ENCODE measurements at regions not wholly inside any gene's neighbourhood (a gene's known extent, or its start where the extent isn't known, plus 50 kb on each side); places are given as distances from the start of the nearest gene placed in this dataset.

- H2BK120ac ChIP-seq (ENCODE audit: low read depth, low read length), result no peak overlapping the region
- H3K18ac ChIP-seq (ENCODE audit: low read length), result no peak overlapping the region
- H3K79me2 ChIP-seq (ENCODE audit: control insufficient read depth, insufficient read depth, low read length), result no peaks in the 10 kb centered on the region
- no peak overlapping the region for H4K8ac ChIP-seq (ENCODE audit: low read depth, low read length)
- no peak overlapping the region for H3K56ac ChIP-seq (ENCODE audit: low read length)
- H3K4me2 ChIP-seq (ENCODE audit: low read length), result no peak overlapping the region
- no CpG with 5 or more reads among the region's 12 CpGs for WGBS (ENCODE audit: extremely low coverage, insufficient coverage, low lambda C conversion rate)
- H3K23ac ChIP-seq (ENCODE audit: low read length), result no peak overlapping the region
- H3K9ac ChIP-seq (ENCODE audit: low read length), result no peak overlapping the region
- H3K4ac ChIP-seq (ENCODE audit: low read depth, low read length), result no peak overlapping the region
- no peaks in the 10 kb centered on the region for H3K79me1 ChIP-seq (ENCODE audit: low read length)
- H3K4me1 ChIP-seq (ENCODE audit: control insufficient read depth, low read depth, low read length), result no peaks in the 10 kb centered on the region
- peak overlapping the region; percentile 18 for H2AK5ac ChIP-seq (ENCODE audit: low read length)
- H3K4me3 ChIP-seq (ENCODE audit: low read length), result no peak overlapping the region
- H2BK15ac ChIP-seq (replicated peaks; ENCODE audit: low read depth), result no peak overlapping the region
- no peak overlapping the region for H2BK5ac ChIP-seq (ENCODE audit: low read length)
- H3K27ac ChIP-seq (ENCODE audit: low read depth, low read length), result no peak overlapping the region
- no peak for DNase-seq
- H4K5ac ChIP-seq (ENCODE audit: low read length), result no peak overlapping the region
- no peaks in the 10 kb centered on the region for H3K27me3 ChIP-seq (ENCODE audit: insufficient read depth, low read length, poor library complexity)
- no peaks in the 10 kb centered on the region for H3K36me3 ChIP-seq (ENCODE audit: control insufficient read depth, insufficient read depth, low read length)
Observed at GRCh38 chr1:17893891-17894631, 138.9 kb downstream of the ACTL8 start.

- Histone ChIP-seq H3K9ac (ENCODE audit: low read length) (no peak overlapping the region), H3K4me3 (ENCODE audit: low read length) (no peak overlapping the region), H3K4me1 (ENCODE audit: control insufficient read depth, low read depth, low read length) (no peaks in the 10 kb centered on the region), H2BK15ac (replicated peaks; ENCODE audit: low read depth) (no peak overlapping the region), H3K18ac (ENCODE audit: low read length) (no peak overlapping the region), H4K8ac (ENCODE audit: low read depth, low read length) (no peak overlapping the region), H3K27ac (ENCODE audit: low read depth, low read length) (no peak overlapping the region), H4K5ac (ENCODE audit: low read length) (no peak overlapping the region), H3K79me1 (ENCODE audit: low read length) (no peaks in the 10 kb centered on the region), H3K23ac (ENCODE audit: low read length) (no peak overlapping the region), H3K27me3 (ENCODE audit: insufficient read depth, low read length, poor library complexity) (no peaks in the 10 kb centered on the region), H3K79me2 (ENCODE audit: control insufficient read depth, insufficient read depth, low read length) (no peaks in the 10 kb centered on the region), H2BK5ac (ENCODE audit: low read length) (no peak overlapping the region), H3K36me3 (ENCODE audit: control insufficient read depth, insufficient read depth, low read length) (no peaks in the 10 kb centered on the region), H2BK120ac (ENCODE audit: low read depth, low read length) (no peak overlapping the region), H2AK5ac (ENCODE audit: low read length) (no peak overlapping the region), H3K56ac (ENCODE audit: low read length) (no peak overlapping the region), H3K4me2 (ENCODE audit: low read length) (no peak overlapping the region), H3K4ac (ENCODE audit: low read depth, low read length) (no peak overlapping the region)
- no CpG with 5 or more reads among the region's 4 CpGs for WGBS (ENCODE audit: extremely low coverage, insufficient coverage, low lambda C conversion rate)
- DNase-seq, result no peak
Observed at GRCh38 chr1:17895401-17895800, 140.3 kb downstream of the ACTL8 start.

GRCh38 chr1:17895986-17896385 is 140.9 kb downstream of the ACTL8 start:
- no peak overlapping the region for H3K9ac ChIP-seq (ENCODE audit: low read length)
- no peaks in the 10 kb centered on the region for H3K36me3 ChIP-seq (ENCODE audit: control insufficient read depth, insufficient read depth, low read length)
- no peak overlapping the region for H2BK5ac ChIP-seq (ENCODE audit: low read length)
- DNase-seq, result no peak
- H3K23ac ChIP-seq (ENCODE audit: low read length), result no peak overlapping the region
- H2BK120ac ChIP-seq (ENCODE audit: low read depth, low read length), result no peak overlapping the region
- H3K4me1 ChIP-seq (ENCODE audit: control insufficient read depth, low read depth, low read length), result no peaks in the 10 kb centered on the region
- H4K5ac ChIP-seq (ENCODE audit: low read length), result no peak overlapping the region
- no peak overlapping the region for H3K4ac ChIP-seq (ENCODE audit: low read depth, low read length)
- H4K8ac ChIP-seq (ENCODE audit: low read depth, low read length), result no peak overlapping the region
- H3K18ac ChIP-seq (ENCODE audit: low read length), result no peak overlapping the region
- H3K56ac ChIP-seq (ENCODE audit: low read length), result no peak overlapping the region
- no CpG with 5 or more reads among the region's 8 CpGs for WGBS (ENCODE audit: extremely low coverage, insufficient coverage, low lambda C conversion rate)
- H2BK15ac ChIP-seq (replicated peaks; ENCODE audit: low read depth), result no peak overlapping the region
- no peak overlapping the region for H2AK5ac ChIP-seq (ENCODE audit: low read length)
- H3K4me3 ChIP-seq (ENCODE audit: low read length), result no peak overlapping the region
- no peaks in the 10 kb centered on the region for H3K79me2 ChIP-seq (ENCODE audit: control insufficient read depth, insufficient read depth, low read length)
- no peaks in the 10 kb centered on the region for H3K79me1 ChIP-seq (ENCODE audit: low read length)
- H3K27ac ChIP-seq (ENCODE audit: low read depth, low read length), result no peak overlapping the region
- no peak overlapping the region for H3K4me2 ChIP-seq (ENCODE audit: low read length)
- no peaks in the 10 kb centered on the region for H3K27me3 ChIP-seq (ENCODE audit: insufficient read depth, low read length, poor library complexity)

GRCh38 chr1:17903386-17903785 is 148.3 kb downstream of the ACTL8 start:
- Histone ChIP-seq H3K56ac (ENCODE audit: low read length) (no peak overlapping the region), H3K79me1 (ENCODE audit: low read length) (no peaks in the 10 kb centered on the region), H3K23ac (ENCODE audit: low read length) (no peak overlapping the region), H3K36me3 (ENCODE audit: control insufficient read depth, insufficient read depth, low read length) (no peaks in the 10 kb centered on the region), H3K4me3 (ENCODE audit: low read length) (no peak overlapping the region), H3K4me1 (ENCODE audit: control insufficient read depth, low read depth, low read length) (no peaks in the 10 kb centered on the region), H4K8ac (ENCODE audit: low read depth, low read length) (no peak overlapping the region), H4K5ac (ENCODE audit: low read length) (no peak overlapping the region), H3K27ac (ENCODE audit: low read depth, low read length) (no peak overlapping the region), H3K9ac (ENCODE audit: low read length) (no peak overlapping the region), H3K4ac (ENCODE audit: low read depth, low read length) (no peak overlapping the region), H2AK5ac (ENCODE audit: low read length) (no peak overlapping the region), H2BK5ac (ENCODE audit: low read length) (no peak overlapping the region), H3K79me2 (ENCODE audit: control insufficient read depth, insufficient read depth, low read length) (no peaks in the 10 kb centered on the region), H3K4me2 (ENCODE audit: low read length) (no peak overlapping the region), H3K18ac (ENCODE audit: low read length) (no peak overlapping the region), H2BK15ac (replicated peaks; ENCODE audit: low read depth) (no peak overlapping the region), H3K27me3 (ENCODE audit: insufficient read depth, low read length, poor library complexity) (no peaks in the 10 kb centered on the region), H2BK120ac (ENCODE audit: low read depth, low read length) (no peak overlapping the region)
- DNase-seq, result no peak
- WGBS (ENCODE audit: extremely low coverage, insufficient coverage, low lambda C conversion rate), result no CpG with 5 or more reads among the region's 5 CpGs

- WGBS (ENCODE audit: extremely low coverage, insufficient coverage, low lambda C conversion rate), result no CpG with 5 or more reads among the region's 5 CpGs
- Histone ChIP-seq H4K8ac (ENCODE audit: low read depth, low read length) (no peak overlapping the region), H3K23ac (ENCODE audit: low read length) (no peak overlapping the region), H2AK5ac (ENCODE audit: low read length) (no peak overlapping the region), H3K79me1 (ENCODE audit: low read length) (no peaks in the 10 kb centered on the region), H3K27me3 (ENCODE audit: insufficient read depth, low read length, poor library complexity) (no peaks in the 10 kb centered on the region), H3K9ac (ENCODE audit: low read length) (no peak overlapping the region), H4K5ac (ENCODE audit: low read length) (no peak overlapping the region), H3K4me1 (ENCODE audit: control insufficient read depth, low read depth, low read length) (peaks cover 1% of the 10 kb centered on the region), H3K79me2 (ENCODE audit: control insufficient read depth, insufficient read depth, low read length) (no peaks in the 10 kb centered on the region), H3K4me2 (ENCODE audit: low read length) (no peak overlapping the region), H2BK15ac (replicated peaks; ENCODE audit: low read depth) (no peak overlapping the region), H3K18ac (ENCODE audit: low read length) (no peak overlapping the region), H2BK5ac (ENCODE audit: low read length) (no peak overlapping the region), H3K36me3 (ENCODE audit: control insufficient read depth, insufficient read depth, low read length) (no peaks in the 10 kb centered on the region), H3K27ac (ENCODE audit: low read depth, low read length) (no peak overlapping the region), H3K56ac (ENCODE audit: low read length) (no peak overlapping the region), H3K4ac (ENCODE audit: low read depth, low read length) (no peak overlapping the region), H2BK120ac (ENCODE audit: low read depth, low read length) (no peak overlapping the region), H3K4me3 (ENCODE audit: low read length) (no peak overlapping the region)
- DNase-seq, result no peak
Observed at GRCh38 chr1:17904290-17904689, 149.2 kb downstream of the ACTL8 start.

- Histone ChIP-seq H3K4ac (ENCODE audit: low read depth, low read length) (no peak overlapping the region), H3K36me3 (ENCODE audit: control insufficient read depth, insufficient read depth, low read length) (no peaks in the 10 kb centered on the region), H4K5ac (ENCODE audit: low read length) (no peak overlapping the region), H3K4me1 (ENCODE audit: control insufficient read depth, low read depth, low read length) (peaks cover 6% of the 10 kb centered on the region), H3K9ac (ENCODE audit: low read length) (no peak overlapping the region), H2BK15ac (replicated peaks; ENCODE audit: low read depth) (no peak overlapping the region), H3K27me3 (ENCODE audit: insufficient read depth, low read length, poor library complexity) (no peaks in the 10 kb centered on the region), H3K4me2 (ENCODE audit: low read length) (no peak overlapping the region), H3K79me2 (ENCODE audit: control insufficient read depth, insufficient read depth, low read length) (no peaks in the 10 kb centered on the region), H2AK5ac (ENCODE audit: low read length) (no peak overlapping the region), H3K23ac (ENCODE audit: low read length) (no peak overlapping the region), H3K4me3 (ENCODE audit: low read length) (no peak overlapping the region), H2BK5ac (ENCODE audit: low read length) (no peak overlapping the region), H3K27ac (ENCODE audit: low read depth, low read length) (no peak overlapping the region), H3K79me1 (ENCODE audit: low read length) (no peaks in the 10 kb centered on the region), H4K8ac (ENCODE audit: low read depth, low read length) (no peak overlapping the region), H3K18ac (ENCODE audit: low read length) (no peak overlapping the region), H3K56ac (ENCODE audit: low read length) (no peak overlapping the region), H2BK120ac (ENCODE audit: low read depth, low read length) (no peak overlapping the region)
- no CpG with 5 or more reads among the region's 3 CpGs for WGBS (ENCODE audit: extremely low coverage, insufficient coverage, low lambda C conversion rate)
- DNase-seq, result no peak
Observed at GRCh38 chr1:17907999-17908398, 152.9 kb downstream of the ACTL8 start.
